ENCODE measurements at regions not wholly inside any gene's neighbourhood (a gene's known extent, or its start where the extent isn't known, plus 50 kb on each side); places are given as distances from the start of the nearest gene placed in this dataset.

DNA sequence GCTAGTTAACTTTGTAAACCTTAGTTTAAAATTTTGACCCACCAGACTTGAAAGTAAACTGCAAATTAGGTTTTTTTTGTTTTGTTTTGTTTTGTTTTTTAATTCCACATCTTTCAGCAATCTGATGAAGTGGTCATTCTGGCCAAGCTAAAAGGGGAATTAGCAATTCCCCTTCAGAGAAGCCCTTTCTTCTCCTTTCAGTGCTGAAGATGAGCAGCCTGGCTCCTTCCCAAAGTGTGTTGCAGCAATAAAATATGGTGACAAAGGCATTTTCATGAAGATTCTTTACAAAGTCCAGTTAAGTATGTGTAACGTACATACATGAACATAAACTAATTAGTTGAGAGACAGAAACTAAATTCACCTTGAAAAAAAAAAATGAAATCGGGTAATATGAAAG, 380.1 kb downstream of the NOVA1 start:
- no peak overlapping the region for H3K4me3 ChIP-seq
- H3K9ac ChIP-seq (ENCODE audit: low read depth in 2 of 2, low read length in 2 of 2) = no peak overlapping the region
- H3K9me3 ChIP-seq = no peaks in the 10 kb centered on the region
- H3K36me3 ChIP-seq = no peaks in the 10 kb centered on the region
- no peak overlapping the region for H3K27ac ChIP-seq
- intact Hi-C loops (cut with DNase I) = no loop called here
- no peaks in the 10 kb centered on the region for H3K4me1 ChIP-seq
- no peaks in the 10 kb centered on the region for H3K27me3 ChIP-seq
- no peak for DNase-seq
- TF ChIP-seq, protein P1, sequence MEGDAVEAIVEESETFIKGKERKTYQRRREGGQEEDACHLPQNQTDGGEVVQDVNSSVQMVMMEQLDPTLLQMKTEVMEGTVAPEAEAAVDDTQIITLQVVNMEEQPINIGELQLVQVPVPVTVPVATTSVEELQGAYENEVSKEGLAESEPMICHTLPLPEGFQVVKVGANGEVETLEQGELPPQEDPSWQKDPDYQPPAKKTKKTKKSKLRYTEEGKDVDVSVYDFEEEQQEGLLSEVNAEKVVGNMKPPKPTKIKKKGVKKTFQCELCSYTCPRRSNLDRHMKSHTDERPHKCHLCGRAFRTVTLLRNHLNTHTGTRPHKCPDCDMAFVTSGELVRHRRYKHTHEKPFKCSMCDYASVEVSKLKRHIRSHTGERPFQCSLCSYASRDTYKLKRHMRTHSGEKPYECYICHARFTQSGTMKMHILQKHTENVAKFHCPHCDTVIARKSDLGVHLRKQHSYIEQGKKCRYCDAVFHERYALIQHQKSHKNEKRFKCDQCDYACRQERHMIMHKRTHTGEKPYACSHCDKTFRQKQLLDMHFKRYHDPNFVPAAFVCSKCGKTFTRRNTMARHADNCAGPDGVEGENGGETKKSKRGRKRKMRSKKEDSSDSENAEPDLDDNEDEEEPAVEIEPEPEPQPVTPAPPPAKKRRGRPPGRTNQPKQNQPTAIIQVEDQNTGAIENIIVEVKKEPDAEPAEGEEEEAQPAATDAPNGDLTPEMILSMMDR (IDR thresholded peaks at IDR 0.05) = no peak

- no peaks in the 10 kb centered on the region for H3K27me3 ChIP-seq
- H3K9ac ChIP-seq (ENCODE audit: low read depth in 2 of 2, low read length in 2 of 2) = no peak overlapping the region
- DNase-seq = no peak
- TF ChIP-seq, protein P1 (IDR thresholded peaks at IDR 0.05) = no peak
- no peaks in the 10 kb centered on the region for H3K4me1 ChIP-seq
- H3K27ac ChIP-seq = no peak overlapping the region
- H3K36me3 ChIP-seq = no peaks in the 10 kb centered on the region
- no peaks in the 10 kb centered on the region for H3K9me3 ChIP-seq
- no peak overlapping the region for H3K4me3 ChIP-seq
- intact Hi-C loops (cut with DNase I) = no loop called here
Measured at GRCh38 chr14:26216786-26217185, 381.0 kb downstream of the NOVA1 start.

- Histone ChIP-seq H3K36me3 (no peaks in the 10 kb centered on the region), H3K4me3 (no peak overlapping the region), H3K4me1 (no peaks in the 10 kb centered on the region), H3K27me3 (no peaks in the 10 kb centered on the region), H3K27ac (no peak overlapping the region), H3K9me3 (no peaks in the 10 kb centered on the region), H3K9ac (ENCODE audit: low read depth in 2 of 2, low read length in 2 of 2) (no peak overlapping the region)
- no peak for DNase-seq
- intact Hi-C loops (cut with DNase I) = no loop called here
- TF ChIP-seq, protein P1 (IDR thresholded peaks at IDR 0.05) = no peak
Measured at GRCh38 chr14:26213846-26214575, 383.8 kb downstream of the NOVA1 start.

DNA sequence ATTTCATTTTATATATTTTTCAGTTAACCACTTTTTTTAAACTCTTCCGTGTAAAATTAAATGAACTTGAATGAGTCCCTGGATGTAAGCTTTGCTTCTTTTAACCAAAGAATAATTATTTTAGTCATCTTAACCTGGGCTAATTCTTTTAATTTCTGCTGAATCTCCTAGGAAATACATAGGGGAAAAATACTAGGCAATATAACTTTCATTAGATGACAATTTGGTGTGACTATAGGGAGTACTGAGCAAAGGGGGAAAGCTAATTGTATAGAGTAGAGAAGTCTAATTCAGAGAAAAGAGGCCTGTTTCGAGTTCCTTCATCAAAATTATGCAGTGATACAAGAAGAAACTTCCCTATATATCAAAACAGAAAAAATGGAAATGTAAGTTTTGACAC, 388.1 kb downstream of the NOVA1 start:
- no peak for DNase-seq
- Histone ChIP-seq H3K36me3 (no peaks in the 10 kb centered on the region), H3K4me3 (no peak overlapping the region), H3K9ac (ENCODE audit: low read depth in 2 of 2, low read length in 2 of 2) (no peak overlapping the region), H3K9me3 (no peaks in the 10 kb centered on the region), H3K4me1 (no peaks in the 10 kb centered on the region), H3K27ac (no peak overlapping the region), H3K27me3 (no peaks in the 10 kb centered on the region)
- TF ChIP-seq, protein P1 (IDR thresholded peaks at IDR 0.05) = no peak
- intact Hi-C loops (cut with DNase I) = no loop called here

DNA sequence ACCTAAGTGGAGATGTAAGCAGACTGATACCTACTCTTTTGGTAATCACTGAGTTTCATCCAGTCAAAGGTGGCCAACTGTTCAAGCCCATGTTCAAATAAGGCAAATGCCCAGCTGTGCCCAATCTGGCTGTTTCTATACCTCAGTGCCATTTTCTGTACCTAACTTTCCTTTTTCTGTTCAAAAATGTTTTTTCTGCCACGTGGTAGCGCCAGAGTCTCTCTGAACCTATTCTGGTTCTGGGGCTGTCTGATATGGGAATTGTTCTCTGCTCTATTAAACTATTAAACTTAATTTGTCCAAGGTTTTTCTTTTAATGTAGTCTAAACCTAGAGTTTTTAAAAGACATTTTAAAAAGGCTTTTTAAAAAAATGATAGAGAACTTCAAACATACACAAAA, 391.2 kb downstream of the NOVA1 start:
- H3K9ac ChIP-seq (ENCODE audit: low read depth in 2 of 2, low read length in 2 of 2) = no peak overlapping the region
- no peaks in the 10 kb centered on the region for H3K4me1 ChIP-seq
- TF ChIP-seq, protein P1 (IDR thresholded peaks at IDR 0.05) = no peak
- H3K9me3 ChIP-seq = no peaks in the 10 kb centered on the region
- intact Hi-C loops (cut with DNase I) = no loop called here
- no peak overlapping the region for H3K27ac ChIP-seq
- no peak for DNase-seq
- H3K27me3 ChIP-seq = no peaks in the 10 kb centered on the region
- H3K4me3 ChIP-seq = no peak overlapping the region
- no peaks in the 10 kb centered on the region for H3K36me3 ChIP-seq

Data from colonic mucosa (tissue), 4 donors.